Stimulated activated CD4-positive, alpha-beta T cell treated with anti-CD3 and anti-CD28 coated beads, Interleukin-4, amount 100 ng/mL, for 4 hours (primary cell): ENCODE measurements at regions not wholly inside any gene's neighbourhood (a gene's known extent, or its start where the extent isn't known, plus 50 kb on each side); places are given as distances from the start of the nearest gene placed in this dataset.
"Not testable (repeated sequence)": the region's sequence is repeated elsewhere in the genome, so short reads cannot be mapped to it uniquely, and the experiment has no call there.

Experiments
- DNase-seq, 2 experiments: peaks; one replicate each; pipeline ENCODE4 v3.0.0-alpha.2; 2020

- no peak for DNase-seq
Observed at GRCh38 chr14:85075694-85076476, 454.1 kb upstream of the FLRT2 start.

- not testable (repeated sequence) for DNase-seq
Observed at GRCh38 chr14:85077716-85078115, 452.2 kb upstream of the FLRT2 start.

- no peak for DNase-seq
Observed at GRCh38 chr14:85079842-85080730, 449.9 kb upstream of the FLRT2 start.

- no peak for DNase-seq
Observed at GRCh38 chr14:85084344-85084743, 445.6 kb upstream of the FLRT2 start.

- no peak for DNase-seq
Observed at GRCh38 chr14:85085981-85086380, 444.0 kb upstream of the FLRT2 start.

GRCh38 chr14:85087201-85087600 is 442.7 kb upstream of the FLRT2 start:
- no peak for DNase-seq

- no peak for DNase-seq
Observed at GRCh38 chr14:85088192-85088591, 441.8 kb upstream of the FLRT2 start.

GRCh38 chr14:85090681-85091080 is 439.3 kb upstream of the FLRT2 start:
- no peak for DNase-seq

GRCh38 chr14:85093631-85094330 is 436.2 kb upstream of the FLRT2 start:
- no peak for DNase-seq

GRCh38 chr14:85102591-85102990 is 427.4 kb upstream of the FLRT2 start:
- no peak for DNase-seq

- no peak for DNase-seq
Observed at GRCh38 chr14:85106506-85106905, 423.4 kb upstream of the FLRT2 start.

- no peak for DNase-seq
Observed at GRCh38 chr14:85112762-85113161, 417.2 kb upstream of the FLRT2 start.

- DNase-seq: no peak
Observed at GRCh38 chr14:85115921-85116320, 414.0 kb upstream of the FLRT2 start.

- DNase-seq: no peak
Observed at GRCh38 chr14:85118274-85118673, 411.7 kb upstream of the FLRT2 start.

GRCh38 chr14:85122690-85123089 is 407.3 kb upstream of the FLRT2 start:
- DNase-seq: no peak

- no peak for DNase-seq
Observed at GRCh38 chr14:85123755-85124154, 406.2 kb upstream of the FLRT2 start.

GRCh38 chr14:85124631-85125290 is 405.2 kb upstream of the FLRT2 start:
- DNase-seq: no peak

GRCh38 chr14:85125291-85125670 is 404.7 kb upstream of the FLRT2 start:
- DNase-seq: no peak

- DNase-seq: no peak
Observed at GRCh38 chr14:85129921-85130320, 400.0 kb upstream of the FLRT2 start.

- DNase-seq: no peak
Observed at GRCh38 chr14:85131226-85131922, 398.6 kb upstream of the FLRT2 start.

GRCh38 chr14:85142982-85143381 is 387.0 kb upstream of the FLRT2 start:
- DNase-seq: no peak

- DNase-seq: no peak
Observed at GRCh38 chr14:85146779-85147178, 383.2 kb upstream of the FLRT2 start.
